Tibial artery (tissue), 4 donors: ENCODE measurements at regions not wholly inside any gene's neighbourhood (a gene's known extent, or its start where the extent isn't known, plus 50 kb on each side); places are given as distances from the start of the nearest gene placed in this dataset.

Source experiments
- DNase-seq, 2 donors: peaks; one replicate each; pipeline ENCODE4 v3.0.0-alpha.2; 2019
- H3K27ac ChIP-seq, 2 donors: fragments of 200-600 bp; sonication (generic) in 1 of 2; 1 replicate in 1 of 2; 2 replicates in 1 of 2; pipeline ENCODE4 v1.5.1; 2018 to 2019; ENCODE audit warnings: mild to moderate bottlenecking in 1 of 2
- H3K27me3 ChIP-seq, 2 donors: fragments of 200-600 bp; sonication (generic) in 1 of 2; one replicate each; pipeline versions ENCODE4 v1.5.1 to v1.6.0; 2016 to 2019
- H3K36me3 ChIP-seq, 3 donors: fragments of 200-600 bp; sonication (generic) in 2 of 3; one replicate each; pipeline ENCODE4 v1.5.1; 2016 to 2019; ENCODE audit warnings: mild to moderate bottlenecking in 2 of 3
- H3K4me1 ChIP-seq, 4 donors: fragments of 200-600 bp; sonication (generic) in 2 of 4; 1 replicate in 3 of 4; 2 replicates in 1 of 4; pipeline ENCODE4 v1.5.1; 2016 to 2019
- H3K4me3 ChIP-seq, 2 donors: fragments of 200-600 bp; sonication (generic) in 1 of 2; 1 replicate in 1 of 2; 2 replicates in 1 of 2; pipeline ENCODE4 v1.5.1; 2018 to 2019; ENCODE audit warnings: mild to moderate bottlenecking in 2 of 2
- H3K9me3 ChIP-seq, 3 donors: fragments of 200-600 bp; sonication (generic) in 1 of 3; one replicate each; pipeline ENCODE4 v1.5.1; 2016 to 2019
- CTCF ChIP-seq, 2 experiments: fragments of 200-600 bp in 1 of 2; fragments of 450-650 bp in 1 of 2; IDR thresholded peaks; one replicate each; pipeline ENCODE4 v1.5.1; 2017 to 2019; ENCODE audit warnings: antibody characterized with exemption in 2 of 2, mild to moderate bottlenecking in 1 of 2, moderate library complexity in 1 of 2
- intact Hi-C: fragments of 100-400 bp; cut with DNase I; formaldehyde crosslinking; loops from one replicate; pipeline ENCODE4 v1.15.0; 2023; ENCODE audit warnings: low total_unique reads

GRCh38 chr20:60172346-60172984, 214.2 kb downstream of the CDH26 start:
- no peak for TF ChIP-seq CTCF (IDR thresholded peaks at IDR 0.05)

GRCh38 chr20:60177080-60177479, 218.9 kb downstream of the CDH26 start:
- DNase-seq = no peak
- H3K27ac ChIP-seq = no peak overlapping the region
- no peaks in the 10 kb centered on the region for H3K36me3 ChIP-seq
- no peaks in the 10 kb centered on the region for H3K27me3 ChIP-seq
- H3K9me3 ChIP-seq = no peaks in the 10 kb centered on the region
- no peaks in the 10 kb centered on the region for H3K4me1 ChIP-seq
- TF ChIP-seq CTCF (IDR thresholded peaks at IDR 0.05) = no peak
- no peak overlapping the region for H3K4me3 ChIP-seq
- intact Hi-C loops = no loop called here

More at GRCh38 chr20:60172346-60172984, 214.2 kb downstream of the CDH26 start:
- H3K27me3 ChIP-seq = no peaks in the 10 kb centered on the region
- H3K27ac ChIP-seq = no peak overlapping the region
- DNase-seq = no peak
- no peaks in the 10 kb centered on the region for H3K4me1 ChIP-seq
- H3K36me3 ChIP-seq = no peaks in the 10 kb centered on the region
- no peak overlapping the region for H3K4me3 ChIP-seq
- intact Hi-C loops = no loop called here
- no peaks in the 10 kb centered on the region for H3K9me3 ChIP-seq

GRCh38 chr20:60180986-60181385, 222.8 kb downstream of the CDH26 start:
- intact Hi-C loops = no loop called here
- DNase-seq = no peak
- Histone ChIP-seq H3K9me3 (peaks cover 0 to 9% (median 4%) of the 10 kb centered on the region in 3 donors), H3K4me1 (no peaks in the 10 kb centered on the region), H3K4me3 (no peak overlapping the region), H3K27ac (no peak overlapping the region), H3K27me3 (no peaks in the 10 kb centered on the region), H3K36me3 (no peaks in the 10 kb centered on the region)
- TF ChIP-seq CTCF (IDR thresholded peaks at IDR 0.05) = no peak

GRCh38 chr20:60186412-60186811, 228.2 kb downstream of the CDH26 start:
- Histone ChIP-seq H3K4me1 (no peaks in the 10 kb centered on the region), H3K27me3 (no peaks in the 10 kb centered on the region), H3K27ac (no peak overlapping the region), H3K9me3 (peaks cover 0 to 9% (median 4%) of the 10 kb centered on the region in 3 donors), H3K36me3 (no peaks in the 10 kb centered on the region), H3K4me3 (no peak overlapping the region)
- no peak for TF ChIP-seq CTCF (IDR thresholded peaks at IDR 0.05)
- no peak for DNase-seq
- intact Hi-C loops = no loop called here

GRCh38 chr20:60187683-60188082, 229.5 kb downstream of the CDH26 start:
- Histone ChIP-seq H3K27ac (no peak overlapping the region), H3K36me3 (no peaks in the 10 kb centered on the region), H3K27me3 (no peaks in the 10 kb centered on the region), H3K4me3 (no peak overlapping the region), H3K4me1 (no peaks in the 10 kb centered on the region), H3K9me3 (peaks cover 0 to 9% (median 4%) of the 10 kb centered on the region in 3 donors)
- no peak for TF ChIP-seq CTCF (IDR thresholded peaks at IDR 0.05)
- DNase-seq = no peak
- intact Hi-C loops = no loop called here

- no peaks in the 10 kb centered on the region for H3K9me3 ChIP-seq
- no peak overlapping the region for H3K27ac ChIP-seq
- H3K27me3 ChIP-seq = no peaks in the 10 kb centered on the region
- DNase-seq = no peak
- TF ChIP-seq CTCF (IDR thresholded peaks at IDR 0.05) = no peak
- no peaks in the 10 kb centered on the region for H3K36me3 ChIP-seq
- intact Hi-C loops = no loop called here
- no peaks in the 10 kb centered on the region for H3K4me1 ChIP-seq
- H3K4me3 ChIP-seq = no peak overlapping the region
Measured at GRCh38 chr20:60191014-60191413, 232.8 kb downstream of the CDH26 start.
